HL-60 (cell line): ENCODE measurements at regions not wholly inside any gene's neighbourhood (a gene's known extent, or its start where the extent isn't known, plus 50 kb on each side); places are given as distances from the start of the nearest gene placed in this dataset.

Experiments used
- CTCF ChIP-seq: IDR thresholded peaks from one replicate; pipeline ENCODE4 v1.5.1; 2011; ENCODE audit warnings: low read length, control low read depth, inconsistent platforms; ENCODE audit not compliant: insufficient read depth
- GABPA ChIP-seq: IDR thresholded peaks from 2 replicates; pipeline ENCODE4 v1.6.1; 2012; ENCODE audit warnings: low read depth
- POLR2AphosphoS5 ChIP-seq: IDR thresholded peaks from 2 replicates; pipeline ENCODE4 v1.6.1; 2012; ENCODE audit warnings: low read depth

GRCh38 chr7:50217401-50217800 is 87.1 kb upstream of the IKZF1 start:
- TF ChIP-seq GABPA (no peak), POLR2AphosphoS5 (no peak), CTCF (no peak)
